ENCODE measurements at regions not wholly inside any gene's neighbourhood (a gene's known extent, or its start where the extent isn't known, plus 50 kb on each side); places are given as distances from the start of the nearest gene placed in this dataset.

DNA sequence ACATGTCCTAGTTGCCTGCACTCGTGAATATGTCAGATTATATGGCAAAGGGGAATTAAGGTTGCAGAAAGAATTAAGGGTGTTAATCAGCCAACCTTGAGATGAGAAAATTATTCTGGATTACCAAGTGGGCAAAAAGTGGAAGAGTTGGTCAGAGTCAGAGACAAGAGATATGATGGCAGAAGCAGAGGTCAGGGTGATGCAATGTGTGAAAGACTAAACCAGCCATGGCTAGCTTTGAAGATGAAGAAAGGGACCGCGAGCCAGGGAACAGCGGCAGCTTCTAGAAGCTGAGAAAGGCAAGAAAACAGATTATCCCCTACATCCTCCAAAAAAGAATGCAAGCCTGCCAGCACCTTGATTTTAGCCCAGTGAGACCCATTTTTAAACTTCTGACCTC is 385.6 kb downstream of the HNRNPD start:
- no peak for DNase-seq (ENCODE audit: low spot score in 2 of 2, unreplicated experiment in 2 of 2)
- H3K4me3 Mint-ChIP-seq: no peak overlapping the region
- no peaks in the 10 kb centered on the region for H3K4me1 Mint-ChIP-seq
- no peaks in the 10 kb centered on the region for H3K9me3 Mint-ChIP-seq
- peaks cover 24% of the 10 kb centered on the region for H3K27me3 Mint-ChIP-seq (ENCODE audit: low read depth)
- TF ChIP-seq CTCF (IDR thresholded peaks at IDR 0.05; ENCODE audit: unreplicated experiment): no peak
- no peaks in the 10 kb centered on the region for H3K36me3 Mint-ChIP-seq
- H3K27ac Mint-ChIP-seq: no peak overlapping the region

- TF ChIP-seq CTCF (IDR thresholded peaks at IDR 0.05; ENCODE audit: unreplicated experiment): no peak
- no peaks in the 10 kb centered on the region for H3K9me3 Mint-ChIP-seq
- H3K36me3 Mint-ChIP-seq: no peaks in the 10 kb centered on the region
- DNase-seq (ENCODE audit: low spot score in 2 of 2, unreplicated experiment in 2 of 2): no peak
- H3K27ac Mint-ChIP-seq: no peak overlapping the region
- no peak overlapping the region for H3K4me3 Mint-ChIP-seq
- H3K27me3 Mint-ChIP-seq (ENCODE audit: low read depth): peaks cover 19% of the 10 kb centered on the region
- H3K4me1 Mint-ChIP-seq: no peaks in the 10 kb centered on the region
Observed at GRCh38 chr4:81984746-81985145, 389.0 kb downstream of the HNRNPD start.

DNA sequence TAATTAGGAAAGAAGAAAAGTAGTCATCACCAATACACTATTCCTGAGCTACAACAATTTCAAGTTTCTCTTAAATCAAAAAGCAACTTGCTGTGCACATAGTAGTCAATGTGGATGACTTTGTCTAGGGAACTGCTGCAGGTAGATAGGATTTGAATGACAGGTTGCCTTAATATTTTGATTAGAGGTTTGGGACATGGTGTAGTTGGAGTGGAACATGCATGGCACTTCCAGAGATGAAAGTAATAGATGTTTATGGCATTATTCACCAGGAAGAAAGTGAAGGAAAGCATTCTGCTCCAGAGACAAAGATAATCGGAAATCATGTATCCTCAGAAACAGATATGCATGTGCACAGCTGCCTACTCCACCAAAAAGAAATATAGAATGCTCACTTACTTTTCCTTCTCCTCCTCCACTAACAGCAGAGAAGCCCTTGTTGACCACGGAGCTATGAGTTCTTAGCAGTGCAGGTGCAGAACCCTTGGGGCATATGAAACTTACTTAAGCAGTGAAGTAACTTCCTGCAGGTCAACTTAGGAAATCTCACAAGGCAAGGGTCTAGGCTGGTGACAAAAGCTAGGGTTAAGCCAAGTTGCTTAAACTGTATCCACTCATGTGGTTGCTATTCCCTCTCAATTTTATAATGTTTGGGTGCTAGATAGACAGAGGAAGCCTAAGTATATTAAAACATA is 390.8 kb downstream of the HNRNPD start:
- no peak overlapping the region for H3K4me3 Mint-ChIP-seq
- H3K9me3 Mint-ChIP-seq: no peaks in the 10 kb centered on the region
- DNase-seq (ENCODE audit: low spot score in 2 of 2, unreplicated experiment in 2 of 2): no peak
- no peak for TF ChIP-seq CTCF (IDR thresholded peaks at IDR 0.05; ENCODE audit: unreplicated experiment)
- peaks cover 16% of the 10 kb centered on the region for H3K27me3 Mint-ChIP-seq (ENCODE audit: low read depth)
- H3K36me3 Mint-ChIP-seq: no peaks in the 10 kb centered on the region
- H3K27ac Mint-ChIP-seq: no peak overlapping the region
- no peaks in the 10 kb centered on the region for H3K4me1 Mint-ChIP-seq

GRCh38 chr4:81981218-81981617 is 392.6 kb downstream of the HNRNPD start:
- DNase-seq (ENCODE audit: low spot score in 2 of 2, unreplicated experiment in 2 of 2): no peak
- Mint-ChIP-seq H3K27me3 (ENCODE audit: low read depth) (peaks cover 12% of the 10 kb centered on the region), H3K4me3 (no peak overlapping the region), H3K36me3 (no peaks in the 10 kb centered on the region), H3K4me1 (no peaks in the 10 kb centered on the region), H3K9me3 (no peaks in the 10 kb centered on the region), H3K27ac (no peak overlapping the region)
- TF ChIP-seq CTCF (IDR thresholded peaks at IDR 0.05; ENCODE audit: unreplicated experiment): no peak

GRCh38 chr4:81974523-81974922 is 399.3 kb downstream of the HNRNPD start:
- no peaks in the 10 kb centered on the region for H3K36me3 Mint-ChIP-seq
- no peak for DNase-seq (ENCODE audit: low spot score in 2 of 2, unreplicated experiment in 2 of 2)
- H3K27ac Mint-ChIP-seq: no peak overlapping the region
- H3K4me3 Mint-ChIP-seq: no peak overlapping the region
- H3K27me3 Mint-ChIP-seq (ENCODE audit: low read depth): peaks cover 23% of the 10 kb centered on the region
- H3K4me1 Mint-ChIP-seq: no peaks in the 10 kb centered on the region
- TF ChIP-seq CTCF (IDR thresholded peaks at IDR 0.05; ENCODE audit: unreplicated experiment): no peak
- H3K9me3 Mint-ChIP-seq: no peaks in the 10 kb centered on the region
